ENCODE measurements at regions not wholly inside any gene's neighbourhood (a gene's known extent, or its start where the extent isn't known, plus 50 kb on each side); places are given as distances from the start of the nearest gene placed in this dataset.

GRCh38 chr20:51255417-51255816 lies 232.5 kb upstream of the KCNG1 start:
- Histone ChIP-seq H3K4me1 (no peaks in the 10 kb centered on the region), H3K9me3 (no peaks in the 10 kb centered on the region), H3K27me3 (ENCODE audit: low read depth) (peaks cover 7% of the 10 kb centered on the region), H3K27ac (no peak overlapping the region), H3K4me3 (no peak overlapping the region), H3K36me3 (no peaks in the 10 kb centered on the region)
- DNase-seq (no peak), ATAC-seq (no peak)
- intact Hi-C loops (cut with DNase I): no loop called here
- TF ChIP-seq CTCF (IDR thresholded peaks at IDR 0.05): no peak

GRCh38 chr20:51253280-51253679 lies 230.4 kb upstream of the KCNG1 start:
- Histone ChIP-seq H3K9me3 (no peaks in the 10 kb centered on the region), H3K4me3 (no peak overlapping the region), H3K4me1 (no peaks in the 10 kb centered on the region), H3K27ac (no peak overlapping the region), H3K36me3 (no peaks in the 10 kb centered on the region), H3K27me3 (ENCODE audit: low read depth) (peaks cover 7% of the 10 kb centered on the region)
- TF ChIP-seq CTCF (IDR thresholded peaks at IDR 0.05): no peak
- intact Hi-C loops (cut with DNase I): no loop called here
- no peak for DNase-seq
- ATAC-seq: no peak

- no peak for ATAC-seq
Measured at GRCh38 chr20:51249781-51250180, 226.9 kb upstream of the KCNG1 start.

GRCh38 chr20:51249215-51249614 lies 226.3 kb upstream of the KCNG1 start:
- Histone ChIP-seq H3K4me1 (no peaks in the 10 kb centered on the region), H3K27me3 (ENCODE audit: low read depth) (no peaks in the 10 kb centered on the region), H3K9me3 (no peaks in the 10 kb centered on the region), H3K36me3 (no peaks in the 10 kb centered on the region), H3K27ac (no peak overlapping the region), H3K4me3 (no peak overlapping the region)
- DNase-seq: no peak
- ATAC-seq: no peak
- TF ChIP-seq CTCF (IDR thresholded peaks at IDR 0.05): no peak
- intact Hi-C loops (cut with DNase I): no loop called here

More at GRCh38 chr20:51249781-51250180, 226.9 kb upstream of the KCNG1 start:
- no peak for TF ChIP-seq CTCF (IDR thresholded peaks at IDR 0.05)
- Histone ChIP-seq H3K4me3 (no peak overlapping the region), H3K4me1 (no peaks in the 10 kb centered on the region), H3K9me3 (no peaks in the 10 kb centered on the region), H3K27me3 (ENCODE audit: low read depth) (peaks cover under 1% of the 10 kb centered on the region), H3K36me3 (no peaks in the 10 kb centered on the region), H3K27ac (no peak overlapping the region)
- intact Hi-C loops (cut with DNase I): no loop called here
- DNase-seq: no peak

- no peak for ATAC-seq
- Histone ChIP-seq H3K27ac (no peak overlapping the region), H3K27me3 (ENCODE audit: low read depth) (no peaks in the 10 kb centered on the region), H3K9me3 (no peaks in the 10 kb centered on the region), H3K4me3 (no peak overlapping the region), H3K4me1 (no peaks in the 10 kb centered on the region), H3K36me3 (no peaks in the 10 kb centered on the region)
- no peak for DNase-seq
- intact Hi-C loops (cut with DNase I): no loop called here
- TF ChIP-seq CTCF (IDR thresholded peaks at IDR 0.05): no peak
Measured at GRCh38 chr20:51244466-51244865, 221.6 kb upstream of the KCNG1 start.

Data from lower lobe of right lung (tissue), 2 donors.